Memory B cell (primary cell): ENCODE measurements at regions not wholly inside any gene's neighbourhood (a gene's known extent, or its start where the extent isn't known, plus 50 kb on each side); places are given as distances from the start of the nearest gene placed in this dataset.

ENCODE experiments used
- ATAC-seq: fragments of 150-1000 bp; cut with Tn5 transposase; 2 replicates; pipeline ENCODE4 v1.10.0; 2021; ENCODE audit warnings: low read depth, mild to moderate bottlenecking, moderate library complexity
- DNase-seq, 2 donors: peaks; one replicate each; pipeline ENCODE4 v3.0.0; 2022; ENCODE audit warnings: low spot score in 2 of 2
- H3K27ac Mint-ChIP-seq: one replicate; pipeline ENCODE4 v1.8.0; 2022; ENCODE audit warnings: mild to moderate bottlenecking, moderate library complexity, mixed read lengths
- H3K27me3 Mint-ChIP-seq: one replicate; pipeline ENCODE4 v1.8.0; 2022; ENCODE audit warnings: mixed read lengths
- H3K36me3 Mint-ChIP-seq: one replicate; pipeline ENCODE4 v1.8.0; 2022; ENCODE audit warnings: mild to moderate bottlenecking, mixed read lengths
- H3K4me1 Mint-ChIP-seq: one replicate; pipeline ENCODE4 v1.8.0; 2022; ENCODE audit warnings: mixed read lengths
- H3K4me3 Mint-ChIP-seq: one replicate; pipeline ENCODE4 v1.8.0; 2022; ENCODE audit warnings: mild to moderate bottlenecking, moderate library complexity, mixed read lengths
- H3K9me3 Mint-ChIP-seq: one replicate; pipeline ENCODE4 v1.8.0; 2022; ENCODE audit warnings: mixed read lengths

- H3K27ac Mint-ChIP-seq = no peak overlapping the region
- H3K36me3 Mint-ChIP-seq = no peaks in the 10 kb centered on the region
- ATAC-seq = no peak
- H3K9me3 Mint-ChIP-seq = no peaks in the 10 kb centered on the region
- no peak overlapping the region for H3K4me3 Mint-ChIP-seq
- H3K27me3 Mint-ChIP-seq = no peaks in the 10 kb centered on the region
- no peaks in the 10 kb centered on the region for H3K4me1 Mint-ChIP-seq
- DNase-seq = no peak
Observed at GRCh38 chr2:187002242-187002641, 153.3 kb upstream of the ZSWIM2 start.

- H3K27ac Mint-ChIP-seq = no peak overlapping the region
- H3K9me3 Mint-ChIP-seq = peaks cover 1% of the 10 kb centered on the region
- DNase-seq = no peak
- H3K36me3 Mint-ChIP-seq = no peaks in the 10 kb centered on the region
- H3K27me3 Mint-ChIP-seq = no peaks in the 10 kb centered on the region
- no peak overlapping the region for H3K4me3 Mint-ChIP-seq
- no peaks in the 10 kb centered on the region for H3K4me1 Mint-ChIP-seq
- no peak for ATAC-seq
Observed at GRCh38 chr2:187001248-187001647, 152.3 kb upstream of the ZSWIM2 start.

GRCh38 chr2:186995092-186995491, 146.1 kb upstream of the ZSWIM2 start:
- no peaks in the 10 kb centered on the region for H3K27me3 Mint-ChIP-seq
- no peaks in the 10 kb centered on the region for H3K36me3 Mint-ChIP-seq
- no peak overlapping the region for H3K27ac Mint-ChIP-seq
- no peak for ATAC-seq
- no peaks in the 10 kb centered on the region for H3K4me1 Mint-ChIP-seq
- peaks cover 8% of the 10 kb centered on the region for H3K9me3 Mint-ChIP-seq
- no peak for DNase-seq
- H3K4me3 Mint-ChIP-seq = no peak overlapping the region

- Mint-ChIP-seq H3K27me3 (no peaks in the 10 kb centered on the region), H3K4me3 (no peak overlapping the region), H3K36me3 (no peaks in the 10 kb centered on the region), H3K27ac (no peak overlapping the region), H3K4me1 (no peaks in the 10 kb centered on the region), H3K9me3 (peaks cover 12% of the 10 kb centered on the region)
- DNase-seq = no peak
- ATAC-seq = no peak
Observed at GRCh38 chr2:186992597-186992996, 143.6 kb upstream of the ZSWIM2 start.

GRCh38 chr2:186991766-186992417, 142.9 kb upstream of the ZSWIM2 start:
- Mint-ChIP-seq H3K4me1 (no peaks in the 10 kb centered on the region), H3K27ac (no peak overlapping the region), H3K36me3 (no peaks in the 10 kb centered on the region), H3K27me3 (no peaks in the 10 kb centered on the region), H3K9me3 (peaks cover 11% of the 10 kb centered on the region), H3K4me3 (no peak overlapping the region)
- DNase-seq = no peak
- no peak for ATAC-seq

- no peak for ATAC-seq
Observed at GRCh38 chr2:186984966-186985365, 136.0 kb upstream of the ZSWIM2 start.

GRCh38 chr2:186984481-186984880, 135.5 kb upstream of the ZSWIM2 start:
- Mint-ChIP-seq H3K27me3 (no peaks in the 10 kb centered on the region), H3K36me3 (no peaks in the 10 kb centered on the region), H3K9me3 (peaks cover 4% of the 10 kb centered on the region), H3K4me3 (no peak overlapping the region), H3K4me1 (no peaks in the 10 kb centered on the region), H3K27ac (no peak overlapping the region)
- no peak for DNase-seq
- no peak for ATAC-seq

More at GRCh38 chr2:186984966-186985365, 136.0 kb upstream of the ZSWIM2 start:
- Mint-ChIP-seq H3K36me3 (no peaks in the 10 kb centered on the region), H3K4me3 (no peak overlapping the region), H3K27me3 (no peaks in the 10 kb centered on the region), H3K4me1 (no peaks in the 10 kb centered on the region), H3K27ac (no peak overlapping the region), H3K9me3 (peaks cover 4% of the 10 kb centered on the region)
- no peak for DNase-seq

- no peak overlapping the region for H3K27ac Mint-ChIP-seq
- no peaks in the 10 kb centered on the region for H3K27me3 Mint-ChIP-seq
- no peaks in the 10 kb centered on the region for H3K9me3 Mint-ChIP-seq
- DNase-seq (no peak), ATAC-seq (no peak)
- H3K36me3 Mint-ChIP-seq = no peaks in the 10 kb centered on the region
- H3K4me1 Mint-ChIP-seq = no peaks in the 10 kb centered on the region
- H3K4me3 Mint-ChIP-seq = no peak overlapping the region
Observed at GRCh38 chr2:186980787-186981550, 132.0 kb upstream of the ZSWIM2 start.

- ATAC-seq = no peak
- no peaks in the 10 kb centered on the region for H3K4me1 Mint-ChIP-seq
- H3K9me3 Mint-ChIP-seq = no peaks in the 10 kb centered on the region
- H3K27ac Mint-ChIP-seq = no peak overlapping the region
- no peaks in the 10 kb centered on the region for H3K36me3 Mint-ChIP-seq
- H3K27me3 Mint-ChIP-seq = no peaks in the 10 kb centered on the region
- no peak overlapping the region for H3K4me3 Mint-ChIP-seq
- no peak for DNase-seq
Observed at GRCh38 chr2:186980117-186980442, 131.1 kb upstream of the ZSWIM2 start.

GRCh38 chr2:186979439-186980116, 130.6 kb upstream of the ZSWIM2 start:
- DNase-seq (no peak), ATAC-seq (no peak)
- no peak overlapping the region for H3K27ac Mint-ChIP-seq
- no peaks in the 10 kb centered on the region for H3K4me1 Mint-ChIP-seq
- no peaks in the 10 kb centered on the region for H3K36me3 Mint-ChIP-seq
- H3K27me3 Mint-ChIP-seq = no peaks in the 10 kb centered on the region
- no peaks in the 10 kb centered on the region for H3K9me3 Mint-ChIP-seq
- no peak overlapping the region for H3K4me3 Mint-ChIP-seq

- no peak for DNase-seq
- ATAC-seq = no peak
- H3K36me3 Mint-ChIP-seq = no peaks in the 10 kb centered on the region
- H3K27ac Mint-ChIP-seq = no peak overlapping the region
- no peaks in the 10 kb centered on the region for H3K4me1 Mint-ChIP-seq
- no peaks in the 10 kb centered on the region for H3K27me3 Mint-ChIP-seq
- H3K9me3 Mint-ChIP-seq = no peaks in the 10 kb centered on the region
- H3K4me3 Mint-ChIP-seq = no peak overlapping the region
Observed at GRCh38 chr2:186977433-186978045, 128.6 kb upstream of the ZSWIM2 start.

GRCh38 chr2:186976329-186976728, 127.4 kb upstream of the ZSWIM2 start:
- DNase-seq (no peak), ATAC-seq (no peak)
- Mint-ChIP-seq H3K27me3 (no peaks in the 10 kb centered on the region), H3K4me3 (no peak overlapping the region), H3K27ac (no peak overlapping the region), H3K9me3 (no peaks in the 10 kb centered on the region), H3K4me1 (no peaks in the 10 kb centered on the region), H3K36me3 (no peaks in the 10 kb centered on the region)

- Mint-ChIP-seq H3K36me3 (no peaks in the 10 kb centered on the region), H3K4me3 (no peak overlapping the region), H3K4me1 (no peaks in the 10 kb centered on the region), H3K9me3 (no peaks in the 10 kb centered on the region), H3K27ac (no peak overlapping the region), H3K27me3 (no peaks in the 10 kb centered on the region)
- ATAC-seq (no peak), DNase-seq (no peak)
Observed at GRCh38 chr2:186972281-186972970, 123.5 kb upstream of the ZSWIM2 start.

GRCh38 chr2:186968277-186968676, 119.3 kb upstream of the ZSWIM2 start:
- no peak for DNase-seq
- Mint-ChIP-seq H3K27me3 (no peaks in the 10 kb centered on the region), H3K4me3 (no peak overlapping the region), H3K9me3 (no peaks in the 10 kb centered on the region), H3K36me3 (no peaks in the 10 kb centered on the region), H3K4me1 (no peaks in the 10 kb centered on the region), H3K27ac (no peak overlapping the region)
- ATAC-seq = no peak
